Sciatic nerve (tissue), 2 donors: ENCODE measurements at regions not wholly inside any gene's neighbourhood (a gene's known extent, or its start where the extent isn't known, plus 50 kb on each side); places are given as distances from the start of the nearest gene placed in this dataset.
"Not testable (repeated sequence)": the region's sequence is repeated elsewhere in the genome, so short reads cannot be mapped to it uniquely, and the experiment has no call there.

ENCODE experiments used
- ATAC-seq: fragments of 200-7000 bp; cut with Tn5 transposase; one replicate; pipeline ENCODE4 v1.9.1; 2020; ENCODE audit warnings: mild to moderate bottlenecking, moderate library complexity
- DNase-seq: peaks from one replicate; pipeline ENCODE4 v3.0.0-alpha.2; 2020; ENCODE audit warnings: low spot score
- intact Hi-C: fragments of 100-400 bp; cut with DNase I; formaldehyde crosslinking; loops from one replicate; pipeline ENCODE4 v1.14.2; 2022
- donor health status: DM: no; HTN: no; CAD: no.
- donor health status: DM: no; HTN: no; CAD: no.

- intact Hi-C loops = no loop called here
- ATAC-seq (no peak), DNase-seq (no peak)
Measured at GRCh38 chr6:8361259-8361658, 74.1 kb downstream of the SLC35B3 start.

GRCh38 chr6:8352966-8353340, 82.4 kb downstream of the SLC35B3 start:
- DNase-seq (no peak), ATAC-seq (no peak)
- intact Hi-C loops = no loop called here

- intact Hi-C loops = no loop called here
- DNase-seq (no peak), ATAC-seq (no peak)
Measured at GRCh38 chr6:8352335-8352965, 82.9 kb downstream of the SLC35B3 start.

GRCh38 chr6:8343600-8343999, 91.7 kb downstream of the SLC35B3 start:
- no peak for DNase-seq
- ATAC-seq = no peak
- intact Hi-C loops = no loop called here

- intact Hi-C loops = no loop called here
- ATAC-seq = no peak
Measured at GRCh38 chr6:8342241-8342819, 93.0 kb downstream of the SLC35B3 start.

GRCh38 chr6:8337147-8337546, 98.2 kb downstream of the SLC35B3 start:
- ATAC-seq = no peak
- intact Hi-C loops = no loop called here
- no peak for DNase-seq

More at GRCh38 chr6:8342241-8342819, 93.0 kb downstream of the SLC35B3 start:
- no peak for DNase-seq

- DNase-seq = no peak
- intact Hi-C loops = no loop called here
Measured at GRCh38 chr6:8336406-8337057, 98.8 kb downstream of the SLC35B3 start.

GRCh38 chr6:8335896-8336295, 99.4 kb downstream of the SLC35B3 start:
- intact Hi-C loops = no loop called here
- no peak for ATAC-seq
- DNase-seq = no peak

More at GRCh38 chr6:8336406-8337057, 98.8 kb downstream of the SLC35B3 start:
- ATAC-seq = no peak

GRCh38 chr6:8335381-8335780, 100.0 kb downstream of the SLC35B3 start:
- ATAC-seq (no peak), DNase-seq (no peak)
- intact Hi-C loops = no loop called here

- no peak for DNase-seq
- intact Hi-C loops = no loop called here
Measured at GRCh38 chr6:8334113-8334512, 101.2 kb downstream of the SLC35B3 start.

GRCh38 chr6:8329562-8329961, 105.8 kb downstream of the SLC35B3 start:
- no peak for DNase-seq
- intact Hi-C loops = no loop called here
- ATAC-seq = no peak

More at GRCh38 chr6:8334113-8334512, 101.2 kb downstream of the SLC35B3 start:
- ATAC-seq = no peak

- ATAC-seq (no peak), DNase-seq (no peak)
- intact Hi-C loops = no loop called here
Measured at GRCh38 chr6:8325743-8326142, 109.6 kb downstream of the SLC35B3 start.

- ATAC-seq = no peak
- intact Hi-C loops = no loop called here
- DNase-seq = no peak
Measured at GRCh38 chr6:8322659-8323058, 112.7 kb downstream of the SLC35B3 start.

GRCh38 chr6:8321671-8322404, 113.5 kb downstream of the SLC35B3 start:
- DNase-seq (no peak), ATAC-seq (no peak)
- intact Hi-C loops = no loop called here

GRCh38 chr6:8315154-8315553, 120.2 kb downstream of the SLC35B3 start:
- no peak for DNase-seq
- intact Hi-C loops = no loop called here
- ATAC-seq = no peak

GRCh38 chr6:8301502-8301901, 133.8 kb downstream of the SLC35B3 start:
- ATAC-seq (no peak), DNase-seq (no peak)
- intact Hi-C loops = no loop called here

- intact Hi-C loops = no loop called here
- DNase-seq (no peak), ATAC-seq (no peak)
Measured at GRCh38 chr6:8299034-8299433, 136.3 kb downstream of the SLC35B3 start.

- DNase-seq, ATAC-seq, intact Hi-C loops: not testable (repeated sequence)
Measured at GRCh38 chr6:8282946-8283345, 152.4 kb downstream of the SLC35B3 start.

- intact Hi-C loops = no loop called here
- DNase-seq = no peak
- no peak for ATAC-seq
Measured at GRCh38 chr6:8282380-8282779, 153.0 kb downstream of the SLC35B3 start.
